ENCODE measurements at regions not wholly inside any gene's neighbourhood (a gene's known extent, or its start where the extent isn't known, plus 50 kb on each side); places are given as distances from the start of the nearest gene placed in this dataset.

DNA sequence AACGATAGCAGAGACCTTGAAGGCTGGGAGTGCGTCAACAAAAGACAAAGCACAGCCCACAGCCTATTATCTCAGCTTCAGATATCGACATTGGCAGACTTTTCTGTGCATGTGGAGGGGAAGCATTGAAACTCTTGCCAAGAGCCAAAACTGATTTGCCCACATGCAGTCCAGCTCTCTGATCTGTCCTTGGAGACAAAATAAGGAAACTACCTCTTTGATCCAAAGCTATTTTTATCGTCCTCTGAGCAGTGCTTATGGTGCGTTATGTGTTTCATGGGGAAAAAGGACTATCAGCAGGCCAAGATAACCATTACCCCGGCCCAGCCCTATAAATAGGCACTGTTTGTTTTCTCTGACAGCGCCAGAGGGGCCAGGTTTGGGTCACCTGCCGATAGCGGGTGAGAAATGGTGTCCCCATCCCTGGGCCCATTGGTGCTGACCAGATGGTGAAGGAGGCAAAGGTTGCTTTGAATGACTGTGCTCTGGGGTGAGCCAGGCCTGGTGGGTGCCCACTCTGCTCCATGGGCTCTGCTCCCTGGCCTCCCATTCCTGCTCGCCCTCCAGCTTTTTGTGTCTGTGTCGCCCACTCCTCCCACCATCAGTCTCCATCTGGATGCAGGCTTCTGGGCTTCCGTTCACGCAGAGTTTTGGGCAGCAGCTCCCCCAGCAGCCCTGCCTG, 176.1 kb upstream of the HS6ST1 start:
- DNase-seq (no peak), ATAC-seq (ENCODE audit: low read depth in 2 of 2) (no peak)
- H3K4me1 Mint-ChIP-seq = peaks cover 8 to 19% (median 15%) of the 10 kb centered on the region in 3 donors
- peaks cover 0 to 5% (median 5%) of the 10 kb centered on the region in 7 donors for H3K9me3 Mint-ChIP-seq
- peaks cover 7 to 22% (median 22%) of the 10 kb centered on the region in 3 donors for H3K27me3 Mint-ChIP-seq
- H3K36me3 Mint-ChIP-seq = peaks cover 0 to 15% of the 10 kb centered on the region in 2 donors
- no peak overlapping the region for H3K4me3 Mint-ChIP-seq
- H3K27ac Mint-ChIP-seq = no peak overlapping the region

- Mint-ChIP-seq H3K36me3 (peaks cover 0 to 15% of the 10 kb centered on the region in 2 donors), H3K4me3 (no peak overlapping the region), H3K4me1 (peaks cover 8 to 13% (median 13%) of the 10 kb centered on the region in 3 donors), H3K27ac (no peak overlapping the region), H3K27me3 (peaks cover 3 to 19% (median 16%) of the 10 kb centered on the region in 3 donors), H3K9me3 (peaks cover 0 to 5% (median 5%) of the 10 kb centered on the region in 7 donors)
- DNase-seq = no peak
- ATAC-seq (ENCODE audit: low read depth in 2 of 2) = no peak
Observed at GRCh38 chr2:128495996-128496547, 177.4 kb upstream of the HS6ST1 start.

DNA sequence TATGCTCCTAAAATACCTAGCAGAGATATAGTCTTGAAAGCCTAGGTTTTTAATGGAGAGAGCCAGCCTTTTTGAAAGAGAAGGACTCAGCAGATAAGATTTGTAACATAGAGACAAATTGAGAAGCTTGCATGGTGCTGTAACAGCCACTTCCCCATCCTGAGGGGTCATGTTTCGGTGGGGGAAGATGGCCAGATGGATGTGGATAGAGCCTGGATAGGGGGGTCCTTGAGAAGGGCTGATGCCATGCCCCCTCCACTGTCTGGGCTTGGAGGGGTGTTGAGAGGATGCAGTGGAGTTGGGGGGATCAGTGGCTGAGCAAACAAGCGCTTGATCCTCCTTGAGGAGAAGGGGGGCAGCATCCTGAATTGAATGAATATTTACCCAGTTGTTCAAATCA, 178.0 kb upstream of the HS6ST1 start:
- ATAC-seq (ENCODE audit: low read depth in 2 of 2) (no peak), DNase-seq (no peak)
- no peak overlapping the region for H3K4me3 Mint-ChIP-seq
- H3K4me1 Mint-ChIP-seq = peaks cover 9 to 13% (median 9%) of the 10 kb centered on the region in 3 donors
- H3K27ac Mint-ChIP-seq = no peak overlapping the region
- peaks cover 0 to 10% of the 10 kb centered on the region in 2 donors for H3K36me3 Mint-ChIP-seq
- H3K9me3 Mint-ChIP-seq = peaks cover 0 to 5% (median 5%) of the 10 kb centered on the region in 7 donors
- H3K27me3 Mint-ChIP-seq = peaks cover 3 to 16% (median 13%) of the 10 kb centered on the region in 3 donors

- H3K27me3 Mint-ChIP-seq = peaks cover 2 to 16% (median 11%) of the 10 kb centered on the region in 3 donors
- H3K4me3 Mint-ChIP-seq = no peak overlapping the region
- ATAC-seq (ENCODE audit: low read depth in 2 of 2) = no peak
- H3K36me3 Mint-ChIP-seq = peaks cover 0 to 6% of the 10 kb centered on the region in 2 donors
- peaks cover 0 to 5% (median 4%) of the 10 kb centered on the region in 7 donors for H3K9me3 Mint-ChIP-seq
- peak overlapping the region in 1 of 6 donors; percentile 26 for H3K27ac Mint-ChIP-seq
- DNase-seq = no peak
- H3K4me1 Mint-ChIP-seq = peaks cover 9 to 18% (median 11%) of the 10 kb centered on the region in 3 donors
Observed at GRCh38 chr2:128497461-128497860, 178.8 kb upstream of the HS6ST1 start.

- ATAC-seq (ENCODE audit: low read depth in 2 of 2) (no peak), DNase-seq (no peak)
- Mint-ChIP-seq H3K4me1 (peaks cover 16 to 24% (median 17%) of the 10 kb centered on the region in 3 donors), H3K36me3 (no peaks in the 10 kb centered on the region), H3K27ac (peak overlapping the region in 1 of 6 donors; percentile 70), H3K27me3 (peaks cover 4 to 16% (median 11%) of the 10 kb centered on the region in 3 donors), H3K4me3 (no peak overlapping the region), H3K9me3 (peaks cover 0 to 3% (median 0%) of the 10 kb centered on the region in 7 donors)
Observed at GRCh38 chr2:128498086-128498485, 179.4 kb upstream of the HS6ST1 start.

DNA sequence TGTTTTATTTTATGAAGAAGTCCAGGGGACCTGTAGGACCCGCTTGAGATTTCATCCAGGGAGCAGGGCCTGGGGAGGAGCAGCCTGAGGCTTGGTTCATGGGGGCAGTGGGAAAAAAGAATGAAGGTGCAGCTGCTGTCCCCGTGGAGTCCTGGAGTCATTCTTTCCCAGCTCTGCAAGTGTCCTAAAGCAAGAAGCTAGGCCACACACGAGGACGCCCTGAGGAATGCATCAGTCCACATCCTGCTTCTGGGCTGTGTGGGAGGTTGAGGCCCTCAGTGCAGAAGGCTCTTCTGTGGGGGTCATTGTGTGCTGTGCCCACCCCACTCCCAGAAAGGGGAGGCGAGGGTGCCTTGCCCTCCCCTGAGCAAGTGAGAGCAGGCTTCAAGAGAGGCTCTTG, 179.9 kb upstream of the HS6ST1 start:
- no peak for DNase-seq
- Mint-ChIP-seq H3K36me3 (no peaks in the 10 kb centered on the region), H3K9me3 (peaks cover 0 to 3% (median 0%) of the 10 kb centered on the region in 7 donors), H3K4me1 (peaks cover 16 to 29% (median 22%) of the 10 kb centered on the region in 3 donors), H3K4me3 (no peak overlapping the region), H3K27me3 (peaks cover 4 to 16% (median 11%) of the 10 kb centered on the region in 3 donors), H3K27ac (no peak overlapping the region)
- no peak for ATAC-seq (ENCODE audit: low read depth in 2 of 2)

GRCh38 chr2:128499367-128500137, 180.9 kb upstream of the HS6ST1 start:
- DNase-seq (no peak), ATAC-seq (ENCODE audit: low read depth in 2 of 2) (no peak)
- no peaks in the 10 kb centered on the region for H3K36me3 Mint-ChIP-seq
- H3K9me3 Mint-ChIP-seq = no peaks in the 10 kb centered on the region
- H3K27me3 Mint-ChIP-seq = peaks cover 4 to 16% (median 11%) of the 10 kb centered on the region in 3 donors
- H3K27ac Mint-ChIP-seq = peak overlapping the region in 1 of 6 donors; percentile 3
- H3K4me1 Mint-ChIP-seq = peaks cover 24 to 38% (median 31%) of the 10 kb centered on the region in 3 donors
- H3K4me3 Mint-ChIP-seq = peak overlapping the region in 1 of 8 donors; percentile 18

DNA sequence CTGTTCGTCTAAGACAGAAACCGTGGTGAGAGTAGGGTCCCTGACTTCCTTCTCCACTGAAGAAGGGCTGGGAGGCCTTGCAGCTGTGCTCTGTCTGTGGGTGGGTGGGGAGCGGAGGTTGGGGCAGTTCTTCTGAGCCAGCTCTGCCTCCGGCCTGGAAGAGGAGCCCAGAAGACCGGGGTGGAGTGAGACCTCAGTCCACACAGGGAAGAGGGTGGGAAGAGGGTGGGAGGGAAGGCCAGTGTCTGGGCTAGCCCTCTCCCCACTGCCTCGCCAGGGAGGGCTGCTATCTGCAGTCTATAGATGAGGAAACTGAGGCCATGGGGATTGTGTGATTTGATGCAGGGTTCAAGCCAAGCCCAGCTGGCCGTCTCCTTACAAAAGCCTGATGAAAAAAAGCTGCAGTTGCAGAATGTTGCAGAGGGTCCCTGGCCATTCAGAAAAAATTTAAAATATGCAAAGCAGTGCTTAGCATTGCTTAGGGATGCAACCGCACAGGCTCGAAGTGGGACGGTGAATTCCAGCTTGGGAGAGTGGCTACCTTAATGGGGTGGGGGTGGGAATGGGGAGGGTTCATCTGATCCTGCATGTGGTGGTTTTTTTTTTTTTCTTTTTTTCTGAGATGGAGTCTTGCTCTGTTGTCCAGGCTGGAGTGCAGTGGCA, 181.6 kb upstream of the HS6ST1 start:
- H3K36me3 Mint-ChIP-seq = no peaks in the 10 kb centered on the region
- peaks cover 31 to 46% (median 39%) of the 10 kb centered on the region in 3 donors for H3K4me1 Mint-ChIP-seq
- ATAC-seq (ENCODE audit: low read depth in 2 of 2) = no peak
- peak overlapping the region in 1 of 6 donors; percentile 54 for H3K27ac Mint-ChIP-seq
- no peak overlapping the region for H3K4me3 Mint-ChIP-seq
- no peak for DNase-seq
- H3K27me3 Mint-ChIP-seq = peaks cover 4 to 16% (median 11%) of the 10 kb centered on the region in 3 donors
- H3K9me3 Mint-ChIP-seq = no peaks in the 10 kb centered on the region

DNA sequence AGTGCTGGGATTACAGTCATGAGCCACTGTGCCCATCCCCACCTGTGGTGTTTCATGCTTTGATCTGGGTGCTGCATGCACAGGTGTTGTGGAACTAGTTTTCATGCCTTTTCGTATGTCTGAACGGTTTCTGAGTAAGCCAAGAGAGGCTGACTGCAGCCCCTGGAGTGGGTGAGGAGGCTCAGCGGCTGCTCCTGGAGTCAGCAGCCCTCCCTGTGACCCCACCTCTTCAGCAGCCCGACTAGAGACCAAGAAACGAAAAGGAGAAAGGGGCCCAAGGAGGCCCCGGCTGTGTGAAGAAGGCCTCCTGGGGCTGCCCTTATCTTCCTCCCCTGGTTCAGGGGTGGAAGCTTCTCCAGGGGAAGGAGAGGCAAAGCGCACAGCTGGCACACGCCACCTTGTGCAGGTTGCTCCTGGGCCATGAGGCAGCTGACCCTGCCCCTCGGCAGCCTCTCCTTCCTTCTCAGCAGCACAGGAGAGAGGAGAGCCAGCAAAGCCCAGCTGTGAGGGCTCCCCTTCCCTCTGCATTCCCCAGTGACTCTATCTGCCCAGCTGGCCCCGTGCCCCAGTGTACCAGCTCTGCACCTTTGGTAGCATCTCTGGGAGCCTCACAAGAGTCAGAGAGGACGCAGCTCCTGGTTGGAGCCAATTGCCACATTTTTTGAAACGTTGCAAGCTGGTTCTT, 182.5 kb upstream of the HS6ST1 start:
- Mint-ChIP-seq H3K4me3 (no peak overlapping the region), H3K36me3 (no peaks in the 10 kb centered on the region), H3K4me1 (peaks cover 36 to 52% (median 46%) of the 10 kb centered on the region in 3 donors), H3K9me3 (no peaks in the 10 kb centered on the region), H3K27ac (no peak overlapping the region), H3K27me3 (peaks cover 4 to 16% (median 11%) of the 10 kb centered on the region in 3 donors)
- no peak for ATAC-seq (ENCODE audit: low read depth in 2 of 2)
- DNase-seq = no peak

- no peak overlapping the region for H3K4me3 Mint-ChIP-seq
- peaks cover 4 to 16% (median 13%) of the 10 kb centered on the region in 3 donors for H3K27me3 Mint-ChIP-seq
- no peaks in the 10 kb centered on the region for H3K36me3 Mint-ChIP-seq
- no peaks in the 10 kb centered on the region for H3K9me3 Mint-ChIP-seq
- ATAC-seq (ENCODE audit: low read depth in 2 of 2) (no peak), DNase-seq (no peak)
- H3K4me1 Mint-ChIP-seq = peaks cover 41 to 58% (median 50%) of the 10 kb centered on the region in 3 donors
- no peak overlapping the region for H3K27ac Mint-ChIP-seq
Observed at GRCh38 chr2:128501700-128502099, 183.0 kb upstream of the HS6ST1 start.

- DNase-seq (no peak), ATAC-seq (ENCODE audit: low read depth in 2 of 2) (no peak)
- no peaks in the 10 kb centered on the region for H3K9me3 Mint-ChIP-seq
- peaks cover 41 to 62% (median 50%) of the 10 kb centered on the region in 3 donors for H3K4me1 Mint-ChIP-seq
- no peaks in the 10 kb centered on the region for H3K36me3 Mint-ChIP-seq
- peaks cover 4 to 18% (median 16%) of the 10 kb centered on the region in 3 donors for H3K27me3 Mint-ChIP-seq
- H3K27ac Mint-ChIP-seq = peak overlapping the region in 1 of 6 donors; percentile 67
- no peak overlapping the region for H3K4me3 Mint-ChIP-seq
Observed at GRCh38 chr2:128502200-128502599, 183.5 kb upstream of the HS6ST1 start.

GRCh38 chr2:128502638-128503246, 184.1 kb upstream of the HS6ST1 start:
- no peaks in the 10 kb centered on the region for H3K9me3 Mint-ChIP-seq
- no peak for ATAC-seq (ENCODE audit: low read depth in 2 of 2)
- no peaks in the 10 kb centered on the region for H3K36me3 Mint-ChIP-seq
- peak overlapping the region in 1 of 8 donors; percentile 44 for H3K4me3 Mint-ChIP-seq
- H3K27me3 Mint-ChIP-seq = peaks cover 4 to 21% (median 12%) of the 10 kb centered on the region in 3 donors
- H3K4me1 Mint-ChIP-seq = peaks cover 41 to 62% (median 50%) of the 10 kb centered on the region in 3 donors
- H3K27ac Mint-ChIP-seq = peak overlapping the region in 2 of 6 donors; percentile 63 to 90
- no peak for DNase-seq
